ENCODE measurements at regions not wholly inside any gene's neighbourhood (a gene's known extent, or its start where the extent isn't known, plus 50 kb on each side); places are given as distances from the start of the nearest gene placed in this dataset.

GRCh38 chr12:25757037-25757665, 201.3 kb upstream of the RASSF8 start:
- DNase-seq, result no peak

GRCh38 chr12:25759752-25760151, 198.7 kb upstream of the RASSF8 start:
- DNase-seq, result no peak

- DNase-seq, result no peak
These were observed 197.1 kb upstream of the RASSF8 start for GRCh38 chr12:25761356-25761755.

- no peak for DNase-seq
These were observed 194.1 kb upstream of the RASSF8 start for GRCh38 chr12:25764409-25764808.

- no peak for DNase-seq
These were observed 193.6 kb upstream of the RASSF8 start for GRCh38 chr12:25764892-25765291.

- DNase-seq, result no peak
These were observed 190.9 kb upstream of the RASSF8 start for GRCh38 chr12:25767606-25768005.

- no peak for DNase-seq
These were observed 190.3 kb upstream of the RASSF8 start for GRCh38 chr12:25768151-25768550.

GRCh38 chr12:25769082-25769945, 189.2 kb upstream of the RASSF8 start:
- DNase-seq, result no peak

GRCh38 chr12:25771041-25771440, 187.4 kb upstream of the RASSF8 start:
- peak; percentile 40 for DNase-seq

- DNase-seq, result no peak
These were observed 187.0 kb upstream of the RASSF8 start for GRCh38 chr12:25771476-25771875.

GRCh38 chr12:25775968-25776367, 182.5 kb upstream of the RASSF8 start:
- DNase-seq, result peak; percentile 56

GRCh38 chr12:25780771-25781170, 177.7 kb upstream of the RASSF8 start:
- DNase-seq, result no peak

- DNase-seq, result no peak
These were observed 177.2 kb upstream of the RASSF8 start for GRCh38 chr12:25781232-25781631.

- DNase-seq, result no peak
These were observed 174.9 kb upstream of the RASSF8 start for GRCh38 chr12:25783566-25783965.

GRCh38 chr12:25784669-25785068, 173.8 kb upstream of the RASSF8 start:
- DNase-seq, result no peak

- no peak for DNase-seq
These were observed 173.3 kb upstream of the RASSF8 start for GRCh38 chr12:25785134-25785533.

- no peak for DNase-seq
These were observed 170.8 kb upstream of the RASSF8 start for GRCh38 chr12:25787701-25788100.

- DNase-seq, result no peak
These were observed 169.6 kb upstream of the RASSF8 start for GRCh38 chr12:25788707-25789442.

- DNase-seq, result no peak
These were observed 168.9 kb upstream of the RASSF8 start for GRCh38 chr12:25789541-25789944.

- no peak for DNase-seq
These were observed 166.5 kb upstream of the RASSF8 start for GRCh38 chr12:25792031-25792430.

GRCh38 chr12:25793196-25793595, 165.3 kb upstream of the RASSF8 start:
- DNase-seq, result no peak

GRCh38 chr12:25794571-25794970, 163.9 kb upstream of the RASSF8 start:
- no peak for DNase-seq

GRCh38 chr12:25796523-25797000, 161.9 kb upstream of the RASSF8 start:
- peak; percentile 50 for DNase-seq

GRCh38 chr12:25797386-25797785, 161.1 kb upstream of the RASSF8 start:
- no peak for DNase-seq

Data from GDM1 (cell line).